ENCODE measurements at regions not wholly inside any gene's neighbourhood (a gene's known extent, or its start where the extent isn't known, plus 50 kb on each side); places are given as distances from the start of the nearest gene placed in this dataset.

DNA sequence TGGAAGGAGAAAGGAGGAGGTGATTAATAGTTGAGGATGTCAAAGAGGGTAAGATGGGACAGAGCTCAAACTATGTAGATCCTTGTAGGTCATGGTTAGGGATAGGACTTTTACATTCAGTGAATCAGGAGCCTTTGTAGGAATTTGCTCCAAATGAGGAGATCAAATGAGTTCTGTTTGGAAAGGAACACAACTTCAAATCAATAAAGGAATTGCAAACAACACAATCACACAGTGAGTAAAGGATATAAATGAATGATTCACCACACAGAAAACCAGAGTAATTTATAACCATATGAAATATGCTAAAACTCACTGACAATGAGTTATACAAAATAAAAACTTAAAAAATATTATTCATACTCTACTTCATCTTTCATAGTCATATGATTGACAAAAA lies 480.8 kb upstream of the EPHA7 start:
- no peak for TF ChIP-seq TAF1 (IDR thresholded peaks at IDR 0.05; ENCODE audit: low read depth)
- TF ChIP-seq NFIC (IDR thresholded peaks at IDR 0.05): no peak
- TF ChIP-seq, protein P1, sequence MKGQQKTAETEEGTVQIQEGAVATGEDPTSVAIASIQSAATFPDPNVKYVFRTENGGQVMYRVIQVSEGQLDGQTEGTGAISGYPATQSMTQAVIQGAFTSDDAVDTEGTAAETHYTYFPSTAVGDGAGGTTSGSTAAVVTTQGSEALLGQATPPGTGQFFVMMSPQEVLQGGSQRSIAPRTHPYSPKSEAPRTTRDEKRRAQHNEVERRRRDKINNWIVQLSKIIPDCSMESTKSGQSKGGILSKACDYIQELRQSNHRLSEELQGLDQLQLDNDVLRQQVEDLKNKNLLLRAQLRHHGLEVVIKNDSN (IDR thresholded peaks at IDR 0.05): no peak
- TF ChIP-seq EGR1 (IDR thresholded peaks at IDR 0.05): no peak
- no peak for TF ChIP-seq CREB1 (IDR thresholded peaks at IDR 0.05; ENCODE audit: low read depth)
- no peak for TF ChIP-seq TCF12 (IDR thresholded peaks at IDR 0.05; ENCODE audit: low read depth)
- TF ChIP-seq, protein P2, sequence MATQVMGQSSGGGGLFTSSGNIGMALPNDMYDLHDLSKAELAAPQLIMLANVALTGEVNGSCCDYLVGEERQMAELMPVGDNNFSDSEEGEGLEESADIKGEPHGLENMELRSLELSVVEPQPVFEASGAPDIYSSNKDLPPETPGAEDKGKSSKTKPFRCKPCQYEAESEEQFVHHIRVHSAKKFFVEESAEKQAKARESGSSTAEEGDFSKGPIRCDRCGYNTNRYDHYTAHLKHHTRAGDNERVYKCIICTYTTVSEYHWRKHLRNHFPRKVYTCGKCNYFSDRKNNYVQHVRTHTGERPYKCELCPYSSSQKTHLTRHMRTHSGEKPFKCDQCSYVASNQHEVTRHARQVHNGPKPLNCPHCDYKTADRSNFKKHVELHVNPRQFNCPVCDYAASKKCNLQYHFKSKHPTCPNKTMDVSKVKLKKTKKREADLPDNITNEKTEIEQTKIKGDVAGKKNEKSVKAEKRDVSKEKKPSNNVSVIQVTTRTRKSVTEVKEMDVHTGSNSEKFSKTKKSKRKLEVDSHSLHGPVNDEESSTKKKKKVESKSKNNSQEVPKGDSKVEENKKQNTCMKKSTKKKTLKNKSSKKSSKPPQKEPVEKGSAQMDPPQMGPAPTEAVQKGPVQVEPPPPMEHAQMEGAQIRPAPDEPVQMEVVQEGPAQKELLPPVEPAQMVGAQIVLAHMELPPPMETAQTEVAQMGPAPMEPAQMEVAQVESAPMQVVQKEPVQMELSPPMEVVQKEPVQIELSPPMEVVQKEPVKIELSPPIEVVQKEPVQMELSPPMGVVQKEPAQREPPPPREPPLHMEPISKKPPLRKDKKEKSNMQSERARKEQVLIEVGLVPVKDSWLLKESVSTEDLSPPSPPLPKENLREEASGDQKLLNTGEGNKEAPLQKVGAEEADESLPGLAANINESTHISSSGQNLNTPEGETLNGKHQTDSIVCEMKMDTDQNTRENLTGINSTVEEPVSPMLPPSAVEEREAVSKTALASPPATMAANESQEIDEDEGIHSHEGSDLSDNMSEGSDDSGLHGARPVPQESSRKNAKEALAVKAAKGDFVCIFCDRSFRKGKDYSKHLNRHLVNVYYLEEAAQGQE (IDR thresholded peaks at IDR 0.05; ENCODE audit: low read depth): no peak
- TF ChIP-seq YY1 (IDR thresholded peaks at IDR 0.05; ENCODE audit: low read depth): no peak
- no peak for TF ChIP-seq RAD21 (IDR thresholded peaks at IDR 0.05; ENCODE audit: low read depth)
- no peak for TF ChIP-seq ZBTB7A (IDR thresholded peaks at IDR 0.05; ENCODE audit: low read depth)
- TF ChIP-seq TEAD4 (IDR thresholded peaks at IDR 0.05): no peak
- TF ChIP-seq CEBPB (IDR thresholded peaks at IDR 0.05): no peak
- TF ChIP-seq, protein P3, sequence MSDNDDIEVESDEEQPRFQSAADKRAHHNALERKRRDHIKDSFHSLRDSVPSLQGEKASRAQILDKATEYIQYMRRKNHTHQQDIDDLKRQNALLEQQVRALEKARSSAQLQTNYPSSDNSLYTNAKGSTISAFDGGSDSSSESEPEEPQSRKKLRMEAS (IDR thresholded peaks at IDR 0.05): no peak
- TF ChIP-seq EP300 (IDR thresholded peaks at IDR 0.05; ENCODE audit: borderline replicate concordance): no peak
- no peak for TF ChIP-seq FOXM1 (IDR thresholded peaks at IDR 0.05; ENCODE audit: borderline replicate concordance, low read depth)

DNA sequence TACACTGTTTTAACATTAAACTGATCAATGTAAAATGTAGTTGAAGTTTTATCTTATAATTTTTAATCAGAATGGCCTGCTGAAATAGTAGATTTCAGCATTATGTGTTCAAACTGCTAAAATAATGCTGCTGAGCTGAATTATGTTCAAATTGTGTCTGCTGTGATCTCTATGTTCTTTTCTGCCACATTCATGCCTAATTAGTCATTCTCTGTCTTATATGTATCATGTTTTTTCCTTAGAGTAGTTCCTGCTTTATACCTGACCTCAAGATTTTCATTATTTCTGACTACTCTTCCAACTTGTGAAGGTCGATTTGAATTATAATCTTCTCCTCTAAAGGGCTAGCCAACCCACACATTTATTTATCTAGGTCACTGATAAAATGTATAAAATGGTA lies 476.7 kb upstream of the EPHA7 start:
- TF ChIP-seq, protein P3 (IDR thresholded peaks at IDR 0.05): no peak
- no peak for TF ChIP-seq FOXM1 (IDR thresholded peaks at IDR 0.05; ENCODE audit: borderline replicate concordance, low read depth)
- TF ChIP-seq ZBTB7A (IDR thresholded peaks at IDR 0.05; ENCODE audit: low read depth): no peak
- TF ChIP-seq CREB1 (IDR thresholded peaks at IDR 0.05; ENCODE audit: low read depth): no peak
- TF ChIP-seq TAF1 (IDR thresholded peaks at IDR 0.05; ENCODE audit: low read depth): no peak
- TF ChIP-seq NFIC (IDR thresholded peaks at IDR 0.05): no peak
- TF ChIP-seq, protein P2 (IDR thresholded peaks at IDR 0.05; ENCODE audit: low read depth): no peak

DNA sequence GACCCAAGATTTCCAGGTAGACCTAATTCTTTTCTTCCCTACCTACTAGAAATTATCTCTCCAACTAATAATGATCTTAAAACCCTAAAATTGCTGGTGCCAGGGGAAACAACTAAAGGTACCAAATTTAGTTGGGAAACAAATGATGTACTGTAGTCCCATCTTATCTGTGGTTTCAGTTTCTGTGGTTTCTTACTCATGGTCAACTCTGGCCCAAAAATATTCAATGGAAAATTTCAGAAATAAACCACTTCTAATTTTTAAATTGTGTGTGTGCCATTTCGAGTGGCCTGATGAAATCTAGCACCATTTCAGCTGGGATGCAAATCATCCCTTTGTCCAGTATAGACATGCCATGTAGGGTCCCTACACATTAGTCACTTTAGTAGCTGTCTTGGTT lies 475.2 kb upstream of the EPHA7 start:
- TF ChIP-seq ZBTB7A (IDR thresholded peaks at IDR 0.05; ENCODE audit: low read depth) (no peak), FOXM1 (IDR thresholded peaks at IDR 0.05; ENCODE audit: borderline replicate concordance, low read depth) (no peak), CEBPB (IDR thresholded peaks at IDR 0.05) (no peak), CREB1 (IDR thresholded peaks at IDR 0.05; ENCODE audit: low read depth) (no peak), EGR1 (IDR thresholded peaks at IDR 0.05) (no peak), TAF1 (IDR thresholded peaks at IDR 0.05; ENCODE audit: low read depth) (no peak), TCF12 (IDR thresholded peaks at IDR 0.05; ENCODE audit: low read depth) (no peak), RAD21 (IDR thresholded peaks at IDR 0.05; ENCODE audit: low read depth) (no peak), EP300 (IDR thresholded peaks at IDR 0.05; ENCODE audit: borderline replicate concordance) (no peak), YY1 (IDR thresholded peaks at IDR 0.05; ENCODE audit: low read depth) (no peak), TEAD4 (IDR thresholded peaks at IDR 0.05) (no peak)
- TF ChIP-seq, protein P3 (IDR thresholded peaks at IDR 0.05): no peak
- TF ChIP-seq, protein P2 (IDR thresholded peaks at IDR 0.05; ENCODE audit: low read depth): no peak
- TF ChIP-seq, protein P1 (IDR thresholded peaks at IDR 0.05): no peak

DNA sequence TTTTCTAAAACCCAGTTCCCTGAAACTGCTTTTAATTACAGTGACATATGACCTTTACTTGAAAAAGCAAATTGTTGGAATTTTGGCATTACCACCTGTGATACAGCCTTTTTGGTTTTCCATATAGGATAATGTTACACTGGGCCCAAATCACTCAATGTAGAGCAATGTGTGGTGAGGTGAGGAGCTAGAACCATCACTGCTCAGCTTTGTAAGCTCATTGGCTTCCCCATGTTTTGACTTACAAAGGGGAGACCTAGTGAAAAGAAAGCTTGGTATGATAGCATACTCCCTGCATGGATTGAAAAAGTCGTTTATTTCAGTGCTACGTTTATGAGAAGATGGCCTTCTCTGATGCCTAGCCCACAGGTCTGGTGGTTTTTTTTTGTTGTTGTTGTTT lies 470.4 kb upstream of the EPHA7 start:
- no peak for TF ChIP-seq TEAD4 (IDR thresholded peaks at IDR 0.05)
- no peak for TF ChIP-seq RAD21 (IDR thresholded peaks at IDR 0.05; ENCODE audit: low read depth)
- TF ChIP-seq YY1 (IDR thresholded peaks at IDR 0.05; ENCODE audit: low read depth): no peak
- no peak for TF ChIP-seq CREB1 (IDR thresholded peaks at IDR 0.05; ENCODE audit: low read depth)
- TF ChIP-seq EP300 (IDR thresholded peaks at IDR 0.05; ENCODE audit: borderline replicate concordance): no peak
- no peak for TF ChIP-seq CEBPB (IDR thresholded peaks at IDR 0.05)
- TF ChIP-seq EGR1 (IDR thresholded peaks at IDR 0.05): no peak
- TF ChIP-seq, protein P1 (IDR thresholded peaks at IDR 0.05): no peak
- TF ChIP-seq ZBTB7A (IDR thresholded peaks at IDR 0.05; ENCODE audit: low read depth): no peak
- no peak for TF ChIP-seq TAF1 (IDR thresholded peaks at IDR 0.05; ENCODE audit: low read depth)
- no peak for TF ChIP-seq TCF12 (IDR thresholded peaks at IDR 0.05; ENCODE audit: low read depth)
